HepG2 (cell line): ENCODE measurements at regions not wholly inside any gene's neighbourhood (a gene's known extent, or its start where the extent isn't known, plus 50 kb on each side); places are given as distances from the start of the nearest gene placed in this dataset.

Experiments
- ATAC-seq: fragments of 200-7000 bp; cut with Tn5 transposase; 3 replicates; pipeline ENCODE4 v1.9.1; 2020; ENCODE audit warnings: mild to moderate bottlenecking, moderate library complexity
- BruUV-seq: library from RNA; stranded (reverse); fragments of 400-500 nt; replicated peaks from 2 replicates; lab custom pipeline; 2021; lab: Mats Ljungman, UMichigan
- CTCF ChIA-PET: fragments of 300-600 bp; formaldehyde crosslinking; extraction: SDS; loops from one replicate; lab custom pipeline; 2021; ENCODE audit warnings: low total read pairs, inconsistent platforms, low intra/inter-chr PET ratio; lab: Yijun Ruan, JAX
- POLR2A ChIA-PET: fragments of 350-600 bp; sonication (Branson Sonifier 250); formaldehyde crosslinking; loops from one replicate; lab custom pipeline; 2020; ENCODE audit warnings: antibody characterized with exemption, inconsistent platforms; lab: Yijun Ruan, JAX
- DNase-seq: peaks from one replicate; pipeline ENCODE4 v3.0.0-alpha.2; 2015; ENCODE audit warnings: low spot score
- FAIRE-seq: peaks from 3 replicates; lab custom pipeline; 2011; peaks lifted over from hg19 to GRCh38; lab: Jason Lieb, UNC
- H2AFZ ChIP-seq: one replicate; pipeline ENCODE4 v1.6.1; 2011; ENCODE audit warnings: low read length, inconsistent platforms
- H3K27ac ChIP-seq: fragments of 300-600 bp; 3 replicates; pipeline ENCODE4 v1.8.0; 2011; ENCODE audit warnings: mixed run types, mild to moderate bottlenecking, mixed read lengths, low read length, inconsistent platforms; ENCODE audit not compliant: insufficient read depth; ENCODE audit errors: extremely low read length
- H3K27me3 ChIP-seq, 2 experiments: fragments of 200-600 bp in 1 of 2; 2 replicates in 1 of 2; 3 replicates in 1 of 2; pipeline versions ENCODE4 v1.6.0 to v1.8.0; 2011; ENCODE audit warnings: low read length in 2 of 2, mild to moderate bottlenecking in 2 of 2, moderate library complexity in 2 of 2, inconsistent platforms in 1 of 2; ENCODE audit not compliant: insufficient read depth in 2 of 2, control insufficient read depth in 1 of 2
- H3K36me3 ChIP-seq, 2 experiments: fragments of 200-600 bp in 1 of 2; replicated peaks in 1 of 2; 2 replicates in 1 of 2; 3 replicates in 1 of 2; pipeline versions ENCODE4 v1.5.1 to v1.8.0; 2011; ENCODE audit warnings: low read length in 2 of 2, inconsistent platforms in 1 of 2; ENCODE audit not compliant: insufficient read depth in 2 of 2, control insufficient read depth in 1 of 2
- H3K4me1 ChIP-seq: 2 replicates; pipeline ENCODE4 v1.5.1; 2012; ENCODE audit warnings: low read length, inconsistent platforms; ENCODE audit not compliant: insufficient read depth
- H3K4me2 ChIP-seq: 2 replicates; pipeline ENCODE4 v1.6.0; 2011; ENCODE audit warnings: low read depth, low read length, inconsistent platforms
- H3K4me3 ChIP-seq, 3 experiments: fragments of 200-600 bp in 1 of 3; sonication (generic), shearing (Covaris generic) in 1 of 3; replicated peaks in 1 of 3; 2 replicates each; pipeline ENCODE4 v1.5.1; 2011 to 2016; ENCODE audit warnings: low read length in 3 of 3, inconsistent platforms in 2 of 3, low read depth in 2 of 3, mild to moderate bottlenecking in 2 of 3, control low read depth in 1 of 3, mixed read lengths in 1 of 3; ENCODE audit not compliant: insufficient read depth in 1 of 3
- H3K79me2 ChIP-seq: one replicate; pipeline ENCODE4 v1.6.1; 2011; ENCODE audit warnings: low read length, inconsistent platforms; ENCODE audit not compliant: insufficient read depth
- H3K9ac ChIP-seq: 2 replicates; pipeline ENCODE4 v1.6.0; 2011; ENCODE audit warnings: mild to moderate bottlenecking, low read depth, low read length, inconsistent platforms; ENCODE audit not compliant: insufficient read depth
- H3K9me3 ChIP-seq: 2 replicates; pipeline ENCODE4 v1.5.1; 2012; ENCODE audit warnings: mild to moderate bottlenecking, low read length
- H4K20me1 ChIP-seq: 2 replicates; pipeline ENCODE4 v1.6.0; 2011; ENCODE audit warnings: inconsistent platforms, mild to moderate bottlenecking, low read length, moderate library complexity; ENCODE audit not compliant: insufficient read depth
- CCAR2 ChIP-seq: fragments of 200-400 bp; formaldehyde crosslinking; optimal IDR thresholded peaks from 2 replicates; pipeline ENCODE3; 2018; ENCODE audit warnings: low read depth, mild to moderate bottlenecking, low read length, moderate library complexity
- FOXM1 ChIP-seq: sonication (generic); formaldehyde crosslinking; IDR thresholded peaks from 2 replicates; pipeline ENCODE4 v1.5.0; 2020; ENCODE audit warnings: missing genetic modification reagents
- GTF2F1 ChIP-seq: fragments of 150-350 bp; IDR thresholded peaks from 2 replicates; pipeline ENCODE4 v1.6.1; 2014; ENCODE audit warnings: low read length
- HES4 ChIP-seq: sonication (generic); formaldehyde crosslinking; IDR thresholded peaks from 2 replicates; pipeline ENCODE4 v1.9.0; 2021; ENCODE audit warnings: mild to moderate bottlenecking, missing genetic modification reagents, borderline replicate concordance
- JUN ChIP-seq: sonication (generic); formaldehyde crosslinking; IDR thresholded peaks from 2 replicates; pipeline ENCODE4 v1.4.0; 2020; ENCODE audit warnings: mild to moderate bottlenecking, missing genetic modification reagents
- MEF2D ChIP-seq: sonication (generic); formaldehyde crosslinking; IDR thresholded peaks from 2 replicates; pipeline ENCODE4 v1.5.1; 2020; ENCODE audit warnings: mild to moderate bottlenecking, missing genetic modification reagents
- NR2F2 ChIP-seq: IDR thresholded peaks from 2 replicates; pipeline ENCODE4 v1.6.1; 2012; ENCODE audit warnings: low read depth, inconsistent platforms, borderline replicate concordance
- RAD21 ChIP-seq: fragments of 450-650 bp; formaldehyde crosslinking; IDR thresholded peaks from 2 replicates; pipeline ENCODE4 v1.5.0; 2020; ENCODE audit warnings: mild to moderate bottlenecking
- SALL1 ChIP-seq: sonication (generic); formaldehyde crosslinking; IDR thresholded peaks from 2 replicates; pipeline ENCODE4 v1.8.0; 2022; ENCODE audit warnings: mild to moderate bottlenecking, missing genetic modification reagents
- SCMH1 ChIP-seq: sonication (generic); formaldehyde crosslinking; IDR thresholded peaks from 2 replicates; pipeline ENCODE4 v1.9.0; 2021; ENCODE audit warnings: missing genetic modification reagents, mild to moderate bottlenecking, borderline replicate concordance
- SNAI1 ChIP-seq: sonication (generic); formaldehyde crosslinking; IDR thresholded peaks from 2 replicates; pipeline ENCODE4 v1.5.0; 2020; ENCODE audit warnings: mild to moderate bottlenecking, missing genetic modification reagents, borderline replicate concordance
- ZBTB3 ChIP-seq: sonication (generic); formaldehyde crosslinking; IDR thresholded peaks from 2 replicates; pipeline ENCODE4 v1.4.0; 2020; ENCODE audit warnings: low read depth, mild to moderate bottlenecking, moderate library complexity, missing genetic modification reagents, borderline replicate concordance
- ZNF235 ChIP-seq: sonication (generic); formaldehyde crosslinking; IDR thresholded peaks from 2 replicates; pipeline ENCODE4 v1.8.1; 2023; ENCODE audit warnings: mild to moderate bottlenecking, missing genetic modification reagents, borderline replicate concordance
- ZNF296 ChIP-seq: sonication (generic); formaldehyde crosslinking; conservative IDR thresholded peaks from 2 replicates; pipeline ENCODE4 v1.5.0; 2020; ENCODE audit warnings: mild to moderate bottlenecking, missing genetic modification reagents
- ZNF816 ChIP-seq: sonication (generic); formaldehyde crosslinking; IDR thresholded peaks from 2 replicates; pipeline ENCODE4 v1.8.0; 2022; ENCODE audit warnings: missing genetic modification reagents, mild to moderate bottlenecking, borderline replicate concordance
- WGBS: methylation state at CpG from one replicate; pipeline ENCODE4 v1.1.6; 2017; ENCODE audit warnings: low lambda C conversion rate; 5-methylcytosine and 5-hydroxymethylcytosine counted together
- in situ Hi-C: cut with HindIII; loops from 2 replicates; pipeline ENCODE4 v1.10.0; 2017; ENCODE audit warnings: low pct_unique_long_range_greater_than_20kb; ENCODE audit not compliant: extremely low pct_ligation_motif_present
- intact Hi-C: fragments of 100-400 bp; cut with micrococcal nuclease; formaldehyde crosslinking; loops from one replicate; pipeline ENCODE4 v1.10.0; 2022; ENCODE audit not compliant: unreplicated experiment
- TF ChIP-seq, protein P1 (sequence below): sonication (generic); formaldehyde crosslinking; IDR thresholded peaks from 2 replicates; pipeline ENCODE4 v1.4.0; 2020; ENCODE audit warnings: missing genetic modification reagents, borderline replicate concordance
- TF ChIP-seq, protein P2 (sequence below): IDR thresholded peaks from 2 replicates; pipeline ENCODE4 v1.4.0; 2020; ENCODE audit warnings: mild to moderate bottlenecking, missing genetic modification reagents

DNA sequence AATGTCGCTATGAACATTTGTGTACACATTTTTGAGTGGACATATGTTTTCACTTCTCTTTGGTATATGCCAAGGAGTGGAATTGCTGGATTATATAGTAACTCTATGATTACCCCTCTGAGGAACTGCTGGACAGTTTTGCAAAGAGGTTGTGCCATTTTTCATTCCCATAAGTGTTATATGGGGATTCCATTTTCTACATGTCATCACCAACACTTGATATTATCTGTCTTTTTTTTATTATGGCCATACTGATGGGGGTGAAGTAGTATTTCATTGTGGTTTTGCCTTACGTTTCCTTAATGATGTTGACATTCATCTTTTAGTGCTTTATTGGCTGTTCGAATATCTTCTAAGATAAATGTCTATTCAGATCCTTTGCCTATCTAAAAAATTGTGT is 171.8 kb upstream of the LAMA2 start:
- POLR2A ChIA-PET, result no interaction called here

More for the DNA sequence above, 171.8 kb upstream of the LAMA2 start:
- CTCF ChIA-PET, result no interaction called here
- in situ Hi-C loops (no loop called here), intact Hi-C loops (no loop called here)
- Histone ChIP-seq H3K79me2 (no peaks in the 10 kb centered on the region), H3K27me3 (peaks cover 0 to 6% of the 10 kb centered on the region in 2 experiments; a peak in 1 of 5 replicates), H2AFZ (no peak overlapping the region), H3K4me2 (no peak overlapping the region), H3K4me3 (no peak overlapping the region), H3K36me3 (no peaks in the 10 kb centered on the region), H3K27ac (no peak overlapping the region), H3K4me1 (no peaks in the 10 kb centered on the region), H4K20me1 (no peaks in the 10 kb centered on the region), H3K9ac (no peak overlapping the region), H3K9me3 (no peaks in the 10 kb centered on the region)
- no TSS peak for BruUV-seq
- ATAC-seq (no peak), FAIRE-seq (no peak), DNase-seq (no peak)
- WGBS, result under 1% methylated on average over 3 of the region's 3 CpGs
- TF ChIP-seq SCMH1 (CRISPR knock-in tag) (no peak), ZNF296 (CRISPR knock-in tag) (no peak), JUN (CRISPR knock-in tag) (no peak), FOXM1 (no peak), HES4 (no peak), ZNF816 (no peak), GTF2F1 (no peak), ZNF235 (CRISPR knock-in tag) (no peak), CCAR2 (no peak), SALL1 (CRISPR knock-in tag) (no peak), SNAI1 (CRISPR knock-in tag) (no peak), ZBTB3 (CRISPR knock-in tag) (no peak), NR2F2 (no peak), MEF2D (no peak), RAD21 (CRISPR knock-in tag) (no peak)
- TF ChIP-seq, protein P1, sequence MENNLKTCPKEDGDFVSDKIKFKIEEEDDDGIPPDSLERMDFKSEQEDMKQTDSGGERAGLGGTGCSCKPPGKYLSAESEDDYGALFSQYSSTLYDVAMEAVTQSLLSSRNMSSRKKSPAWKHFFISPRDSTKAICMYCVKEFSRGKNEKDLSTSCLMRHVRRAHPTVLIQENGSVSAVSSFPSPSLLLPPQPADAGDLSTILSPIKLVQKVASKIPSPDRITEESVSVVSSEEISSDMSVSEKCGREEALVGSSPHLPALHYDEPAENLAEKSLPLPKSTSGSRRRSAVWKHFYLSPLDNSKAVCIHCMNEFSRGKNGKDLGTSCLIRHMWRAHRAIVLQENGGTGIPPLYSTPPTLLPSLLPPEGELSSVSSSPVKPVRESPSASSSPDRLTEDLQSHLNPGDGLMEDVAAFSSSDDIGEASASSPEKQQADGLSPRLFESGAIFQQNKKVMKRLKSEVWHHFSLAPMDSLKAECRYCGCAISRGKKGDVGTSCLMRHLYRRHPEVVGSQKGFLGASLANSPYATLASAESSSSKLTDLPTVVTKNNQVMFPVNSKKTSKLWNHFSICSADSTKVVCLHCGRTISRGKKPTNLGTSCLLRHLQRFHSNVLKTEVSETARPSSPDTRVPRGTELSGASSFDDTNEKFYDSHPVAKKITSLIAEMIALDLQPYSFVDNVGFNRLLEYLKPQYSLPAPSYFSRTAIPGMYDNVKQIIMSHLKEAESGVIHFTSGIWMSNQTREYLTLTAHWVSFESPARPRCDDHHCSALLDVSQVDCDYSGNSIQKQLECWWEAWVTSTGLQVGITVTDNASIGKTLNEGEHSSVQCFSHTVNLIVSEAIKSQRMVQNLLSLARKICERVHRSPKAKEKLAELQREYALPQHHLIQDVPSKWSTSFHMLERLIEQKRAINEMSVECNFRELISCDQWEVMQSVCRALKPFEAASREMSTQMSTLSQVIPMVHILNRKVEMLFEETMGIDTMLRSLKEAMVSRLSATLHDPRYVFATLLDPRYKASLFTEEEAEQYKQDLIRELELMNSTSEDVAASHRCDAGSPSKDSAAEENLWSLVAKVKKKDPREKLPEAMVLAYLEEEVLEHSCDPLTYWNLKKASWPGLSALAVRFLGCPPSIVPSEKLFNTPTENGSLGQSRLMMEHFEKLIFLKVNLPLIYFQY (CRISPR knock-in tag), result no peak
- TF ChIP-seq, protein P2, sequence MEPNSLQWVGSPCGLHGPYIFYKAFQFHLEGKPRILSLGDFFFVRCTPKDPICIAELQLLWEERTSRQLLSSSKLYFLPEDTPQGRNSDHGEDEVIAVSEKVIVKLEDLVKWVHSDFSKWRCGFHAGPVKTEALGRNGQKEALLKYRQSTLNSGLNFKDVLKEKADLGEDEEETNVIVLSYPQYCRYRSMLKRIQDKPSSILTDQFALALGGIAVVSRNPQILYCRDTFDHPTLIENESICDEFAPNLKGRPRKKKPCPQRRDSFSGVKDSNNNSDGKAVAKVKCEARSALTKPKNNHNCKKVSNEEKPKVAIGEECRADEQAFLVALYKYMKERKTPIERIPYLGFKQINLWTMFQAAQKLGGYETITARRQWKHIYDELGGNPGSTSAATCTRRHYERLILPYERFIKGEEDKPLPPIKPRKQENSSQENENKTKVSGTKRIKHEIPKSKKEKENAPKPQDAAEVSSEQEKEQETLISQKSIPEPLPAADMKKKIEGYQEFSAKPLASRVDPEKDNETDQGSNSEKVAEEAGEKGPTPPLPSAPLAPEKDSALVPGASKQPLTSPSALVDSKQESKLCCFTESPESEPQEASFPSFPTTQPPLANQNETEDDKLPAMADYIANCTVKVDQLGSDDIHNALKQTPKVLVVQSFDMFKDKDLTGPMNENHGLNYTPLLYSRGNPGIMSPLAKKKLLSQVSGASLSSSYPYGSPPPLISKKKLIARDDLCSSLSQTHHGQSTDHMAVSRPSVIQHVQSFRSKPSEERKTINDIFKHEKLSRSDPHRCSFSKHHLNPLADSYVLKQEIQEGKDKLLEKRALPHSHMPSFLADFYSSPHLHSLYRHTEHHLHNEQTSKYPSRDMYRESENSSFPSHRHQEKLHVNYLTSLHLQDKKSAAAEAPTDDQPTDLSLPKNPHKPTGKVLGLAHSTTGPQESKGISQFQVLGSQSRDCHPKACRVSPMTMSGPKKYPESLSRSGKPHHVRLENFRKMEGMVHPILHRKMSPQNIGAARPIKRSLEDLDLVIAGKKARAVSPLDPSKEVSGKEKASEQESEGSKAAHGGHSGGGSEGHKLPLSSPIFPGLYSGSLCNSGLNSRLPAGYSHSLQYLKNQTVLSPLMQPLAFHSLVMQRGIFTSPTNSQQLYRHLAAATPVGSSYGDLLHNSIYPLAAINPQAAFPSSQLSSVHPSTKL (CRISPR knock-in tag), result no peak
